T-helper 1 cell treated with Interleukin-12 subunit alpha and Interleukin-12 subunit beta and Interleukin-4 antibody, amounts not matched to agents 30 μg/mL and 1 μg/mL, for 36 hours (primary cell): ENCODE measurements at regions not wholly inside any gene's neighbourhood (a gene's known extent, or its start where the extent isn't known, plus 50 kb on each side); places are given as distances from the start of the nearest gene placed in this dataset.
"Not testable (repeated sequence)": the region's sequence is repeated elsewhere in the genome, so short reads cannot be mapped to it uniquely, and the experiment has no call there.

Source experiments
- H3K27ac Mint-ChIP-seq: one replicate; pipeline ENCODE4 v1.8.0; 2021; ENCODE audit warnings: mild to moderate bottlenecking, mixed read lengths
- H3K27me3 Mint-ChIP-seq: one replicate; pipeline ENCODE4 v1.8.0; 2021; ENCODE audit warnings: low read depth, mixed read lengths
- H3K36me3 Mint-ChIP-seq: one replicate; pipeline ENCODE4 v1.8.0; 2021; ENCODE audit warnings: low read depth, mixed read lengths
- H3K4me1 Mint-ChIP-seq: one replicate; pipeline ENCODE4 v1.8.0; 2021; ENCODE audit warnings: low read depth, mixed read lengths
- H3K4me3 Mint-ChIP-seq: one replicate; pipeline ENCODE4 v1.8.0; 2021; ENCODE audit warnings: mild to moderate bottlenecking, moderate library complexity, mixed read lengths
- H3K9me3 Mint-ChIP-seq: one replicate; pipeline ENCODE4 v1.8.0; 2021; ENCODE audit warnings: mixed read lengths

DNA sequence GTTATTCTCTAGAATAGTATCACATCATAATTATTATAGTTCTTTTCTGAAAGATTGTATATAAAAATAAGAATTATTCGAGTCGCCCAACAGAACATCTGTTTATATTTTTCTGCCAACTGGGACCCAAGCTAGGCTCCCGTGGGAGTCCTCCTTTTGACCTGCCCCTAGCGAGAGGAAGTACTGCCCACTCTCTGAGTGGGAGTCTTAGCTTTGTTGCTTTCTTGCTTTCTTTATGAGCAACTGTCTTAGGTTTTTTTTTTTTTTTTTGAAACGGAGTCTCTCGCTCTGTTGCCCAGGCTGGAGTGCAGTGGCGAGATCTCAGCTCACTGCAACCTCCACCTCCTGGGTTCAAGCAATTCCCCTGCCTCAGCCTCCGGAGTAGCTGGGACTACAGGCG lies 202.0 kb upstream of the ZNF184 start:
- H3K27me3 Mint-ChIP-seq: peaks cover 76% of the 10 kb centered on the region
- H3K9me3 Mint-ChIP-seq: peaks cover 10% of the 10 kb centered on the region
- H3K4me1 Mint-ChIP-seq: peaks cover 30% of the 10 kb centered on the region
- H3K36me3 Mint-ChIP-seq: peaks cover 3% of the 10 kb centered on the region
- no peak overlapping the region for H3K4me3 Mint-ChIP-seq
- no peak overlapping the region for H3K27ac Mint-ChIP-seq

DNA sequence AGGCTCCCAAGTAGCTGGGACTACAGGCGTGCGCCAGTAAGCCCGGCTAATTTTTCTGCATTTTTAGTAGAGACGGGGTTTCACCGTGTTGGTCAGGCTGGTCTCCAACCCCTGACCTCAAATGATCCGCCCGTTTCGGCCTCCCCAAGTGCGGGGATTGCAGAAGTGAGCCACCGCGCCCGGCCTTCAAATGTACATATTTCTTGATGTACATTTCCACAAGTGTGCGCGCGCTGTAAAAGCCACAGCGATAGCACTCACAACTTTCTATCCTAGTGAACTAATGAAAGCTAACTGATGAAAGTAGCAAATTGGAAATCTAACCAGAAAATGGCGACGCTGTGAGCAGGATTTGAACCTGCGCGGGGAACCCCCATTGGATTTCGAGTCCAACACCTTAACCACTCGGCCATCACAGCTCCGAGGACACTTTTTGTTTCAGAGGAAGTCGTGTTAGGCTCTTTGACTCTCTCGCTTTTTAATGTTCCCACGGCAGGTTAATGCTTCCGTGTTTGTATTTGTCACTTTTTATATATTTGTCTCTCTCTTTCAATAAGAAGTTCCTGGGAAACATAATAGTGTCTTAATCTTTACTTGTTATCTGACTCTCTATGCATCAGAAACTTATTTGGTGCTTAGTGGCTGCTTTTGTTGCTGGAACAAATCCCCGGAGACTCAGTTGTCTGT lies 199.4 kb upstream of the ZNF184 start:
- peaks cover 5% of the 10 kb centered on the region for H3K36me3 Mint-ChIP-seq
- peaks cover 43% of the 10 kb centered on the region for H3K4me1 Mint-ChIP-seq
- H3K9me3 Mint-ChIP-seq: peaks cover 10% of the 10 kb centered on the region

DNA sequence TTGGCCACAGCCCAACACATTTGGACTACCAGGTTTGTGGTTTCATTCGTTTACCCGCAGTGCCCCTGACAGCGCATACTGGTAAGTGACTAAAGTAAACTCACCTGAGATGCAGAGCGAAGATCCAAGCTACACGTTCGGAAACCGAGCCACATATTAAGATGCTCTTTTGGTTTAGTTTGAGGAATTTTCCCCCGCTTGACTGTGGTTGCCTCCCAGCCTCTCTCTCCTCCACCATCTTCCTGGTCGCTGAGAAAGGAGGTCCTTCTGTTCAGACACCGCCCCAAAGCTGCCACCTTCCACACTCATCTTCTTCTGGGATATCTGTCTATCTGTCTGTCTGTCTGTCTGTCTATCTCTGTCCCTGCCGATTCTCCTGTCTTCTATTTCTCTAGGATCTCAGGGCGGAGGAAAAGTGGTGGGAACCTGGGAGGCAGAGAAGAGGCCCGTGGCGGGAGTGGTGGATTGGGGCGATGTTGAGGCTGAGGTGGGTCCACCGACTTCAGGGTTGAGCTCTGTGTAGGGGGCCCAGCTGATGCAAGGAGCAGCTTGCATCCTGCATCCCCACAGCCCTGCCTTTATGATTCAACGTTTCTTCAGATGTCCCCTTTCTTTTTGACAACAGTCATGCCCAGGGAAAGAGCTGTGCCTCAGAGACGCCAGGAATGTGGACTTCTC lies 196.9 kb upstream of the ZNF184 start:
- Mint-ChIP-seq H3K4me1 (peaks cover 49% of the 10 kb centered on the region), H3K9me3 (peaks cover 10% of the 10 kb centered on the region), H3K27ac (peak overlapping the region; percentile 73), H3K4me3 (peak overlapping the region; percentile 72), H3K36me3 (peaks cover 8% of the 10 kb centered on the region), H3K27me3 (peaks cover 79% of the 10 kb centered on the region)

More for the DNA sequence above, 199.4 kb upstream of the ZNF184 start:
- H3K4me3 Mint-ChIP-seq: peak overlapping the region; percentile 64
- peak overlapping the region; percentile 60 for H3K27ac Mint-ChIP-seq
- peaks cover 77% of the 10 kb centered on the region for H3K27me3 Mint-ChIP-seq

DNA sequence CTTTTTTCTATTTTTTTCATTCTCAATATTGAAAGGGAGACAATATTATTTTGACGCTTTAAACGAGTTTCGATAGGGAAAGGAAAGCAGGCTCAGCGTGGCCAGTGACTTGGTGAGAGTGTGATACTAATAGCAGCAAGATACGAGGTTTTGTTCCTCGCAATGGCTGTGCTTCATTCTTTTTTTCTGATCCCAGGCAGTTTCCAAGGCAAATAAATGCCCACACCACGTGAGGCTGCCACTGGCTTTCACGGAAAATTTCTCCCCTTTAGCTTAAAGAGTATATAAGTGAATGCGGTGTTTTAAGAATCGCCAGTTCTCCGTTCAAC lies 196.4 kb upstream of the ZNF184 start:
- H3K27ac Mint-ChIP-seq: peak overlapping the region; percentile 73
- H3K4me3 Mint-ChIP-seq: peak overlapping the region; percentile 72
- peaks cover 10% of the 10 kb centered on the region for H3K9me3 Mint-ChIP-seq
- peaks cover 49% of the 10 kb centered on the region for H3K4me1 Mint-ChIP-seq
- H3K27me3 Mint-ChIP-seq: peaks cover 76% of the 10 kb centered on the region
- peaks cover 8% of the 10 kb centered on the region for H3K36me3 Mint-ChIP-seq

DNA sequence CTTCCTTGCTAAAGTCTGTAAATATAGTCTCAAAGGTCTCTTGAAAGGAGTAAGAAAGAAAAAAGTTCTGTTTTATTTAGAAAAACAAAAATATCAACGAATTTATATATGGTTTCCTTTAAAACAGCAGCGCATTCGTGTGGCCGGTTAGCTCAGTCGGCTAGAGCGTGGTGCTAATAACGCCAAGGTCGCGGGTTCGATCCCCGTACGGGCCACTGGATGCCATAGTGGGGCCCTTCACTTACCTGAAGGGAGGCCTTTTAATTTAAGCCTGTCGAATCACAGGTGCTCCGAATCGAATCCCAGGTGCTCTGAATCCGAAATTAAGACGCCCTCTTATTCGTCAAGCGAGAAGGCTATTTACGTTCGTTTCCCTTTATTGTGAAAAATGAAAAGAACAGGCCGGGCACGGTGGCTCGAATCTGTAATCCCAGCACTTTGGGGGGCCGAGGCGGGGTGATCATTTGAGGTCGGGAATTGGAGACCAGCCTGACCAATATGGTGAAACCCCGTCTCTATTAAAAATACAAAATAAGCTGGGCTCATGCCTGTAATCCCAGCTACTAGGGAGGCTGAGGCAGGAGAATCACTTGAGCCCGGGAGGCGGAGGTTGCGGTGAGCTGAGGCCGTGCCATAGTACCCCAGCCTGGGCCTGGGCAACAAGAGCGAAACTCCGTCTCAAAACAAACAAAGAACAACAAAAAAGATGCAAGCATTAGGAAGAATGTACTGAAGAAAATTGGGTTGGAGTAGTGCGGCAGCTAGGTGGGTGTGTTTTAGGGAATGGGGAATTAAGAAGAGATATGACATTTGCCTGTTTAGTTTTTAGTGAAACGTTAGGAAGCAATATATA lies 195.8 kb upstream of the ZNF184 start:
- H3K36me3 Mint-ChIP-seq: peaks cover 8% of the 10 kb centered on the region
- H3K9me3 Mint-ChIP-seq: peaks cover 10% of the 10 kb centered on the region
- H3K4me1 Mint-ChIP-seq: peaks cover 49% of the 10 kb centered on the region
- H3K4me3 Mint-ChIP-seq: peak overlapping the region; percentile 72
- H3K27me3 Mint-ChIP-seq: peaks cover 72% of the 10 kb centered on the region
- H3K27ac Mint-ChIP-seq: peak overlapping the region; percentile 73

DNA sequence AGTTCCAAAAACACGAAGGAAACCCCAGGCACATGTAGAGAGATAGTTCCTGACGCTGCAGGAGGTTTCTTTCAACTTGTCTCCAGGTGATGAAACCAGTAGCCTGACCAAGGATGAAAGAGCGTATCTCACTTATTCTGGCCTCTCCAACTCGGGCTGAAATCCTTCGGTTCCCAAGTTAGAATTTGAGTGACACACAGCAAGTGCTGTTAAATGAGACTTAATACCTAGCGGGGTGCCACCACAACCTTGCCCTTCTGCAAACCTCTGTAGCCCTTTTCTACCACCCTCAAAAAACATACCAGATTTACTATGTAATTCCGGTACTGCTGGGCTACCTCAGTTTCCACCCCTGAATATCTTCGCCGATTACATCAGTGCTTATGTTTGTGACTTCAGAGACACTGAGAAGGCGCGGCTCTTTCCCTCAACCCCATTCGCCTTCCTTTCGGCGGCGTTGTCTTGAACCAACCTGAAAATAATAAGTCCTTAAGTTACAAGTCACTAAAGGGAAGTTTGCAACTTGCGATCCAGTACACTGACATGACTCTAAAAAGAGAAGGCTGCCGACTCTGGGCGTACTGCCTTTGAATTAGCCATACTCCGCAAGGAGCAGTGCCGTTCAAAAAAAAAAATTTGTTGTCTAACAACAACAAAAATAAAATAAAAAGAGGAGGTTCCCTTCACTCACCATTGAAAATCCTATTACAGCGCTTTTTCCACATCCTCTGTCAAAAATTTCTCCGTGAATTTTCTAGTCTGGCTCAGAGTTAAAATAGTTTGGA lies 194.9 kb upstream of the ZNF184 start:
- Mint-ChIP-seq H3K27me3 (peaks cover 69% of the 10 kb centered on the region), H3K4me1 (peaks cover 46% of the 10 kb centered on the region), H3K9me3 (peaks cover 5% of the 10 kb centered on the region), H3K36me3 (peaks cover 5% of the 10 kb centered on the region), H3K4me3 (peak overlapping the region; percentile 65), H3K27ac (peak overlapping the region; percentile 52)

DNA sequence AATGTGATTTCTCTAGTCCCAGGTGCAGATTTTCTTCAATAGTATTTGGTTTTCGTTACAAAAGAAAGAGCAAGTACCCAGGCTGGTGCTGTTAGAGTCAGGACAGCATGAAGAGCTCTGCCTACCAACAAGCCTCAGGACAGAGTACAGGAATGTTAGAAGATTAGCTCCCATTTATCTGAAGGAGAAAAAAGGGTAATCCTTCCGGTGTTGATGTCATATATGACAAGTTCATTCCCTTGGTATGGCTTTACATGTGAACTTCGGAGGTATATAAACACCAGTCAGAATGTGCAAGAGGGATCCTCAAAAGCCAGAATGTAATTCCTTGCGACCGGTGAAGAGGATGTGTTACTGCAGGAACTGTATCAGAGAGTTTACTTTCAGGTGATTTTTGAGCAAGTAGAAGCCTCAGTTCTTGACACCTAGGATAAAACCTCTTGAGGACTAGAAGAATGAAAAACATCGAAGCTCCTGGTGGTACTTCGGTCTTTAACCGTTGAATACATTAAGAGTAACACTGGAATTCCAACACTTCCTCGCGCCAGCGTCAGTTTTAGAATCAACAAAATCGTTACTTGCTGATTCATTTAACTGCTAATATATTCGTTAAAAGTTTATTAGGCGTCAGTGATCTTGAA lies 194.2 kb upstream of the ZNF184 start:
- peaks cover 5% of the 10 kb centered on the region for H3K36me3 Mint-ChIP-seq
- peak overlapping the region; percentile 15 for H3K27ac Mint-ChIP-seq
- peak overlapping the region; percentile 37 for H3K4me3 Mint-ChIP-seq

DNA sequence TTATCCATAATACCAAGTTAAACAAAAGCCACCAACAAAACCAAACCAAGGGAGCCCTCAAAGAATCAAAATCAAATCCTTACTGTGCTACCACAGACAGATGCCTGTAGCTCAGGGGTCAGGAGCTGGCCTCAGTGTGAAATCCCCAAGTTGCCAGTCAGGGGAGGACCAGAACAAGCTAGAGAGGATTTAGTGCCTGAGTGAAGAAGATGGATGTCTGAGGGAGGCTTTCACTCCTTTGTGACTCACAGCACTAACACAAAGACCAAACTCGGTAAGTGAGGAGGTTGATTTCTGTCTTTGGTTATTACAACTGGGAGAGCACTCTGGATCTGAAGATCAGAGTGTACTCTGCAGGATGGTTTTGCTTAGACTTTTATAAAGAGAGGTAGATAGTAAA lies 189.9 kb upstream of the ZNF184 start:
- no peak overlapping the region for H3K4me3 Mint-ChIP-seq
- no peak overlapping the region for H3K27ac Mint-ChIP-seq
- peaks cover 27% of the 10 kb centered on the region for H3K27me3 Mint-ChIP-seq
- peaks cover 11% of the 10 kb centered on the region for H3K4me1 Mint-ChIP-seq
- H3K9me3 Mint-ChIP-seq: no peaks in the 10 kb centered on the region
- peaks cover 3% of the 10 kb centered on the region for H3K36me3 Mint-ChIP-seq

More for the DNA sequence above, 194.2 kb upstream of the ZNF184 start:
- H3K9me3 Mint-ChIP-seq: no peaks in the 10 kb centered on the region
- H3K4me1 Mint-ChIP-seq: peaks cover 38% of the 10 kb centered on the region
- peaks cover 64% of the 10 kb centered on the region for H3K27me3 Mint-ChIP-seq

DNA sequence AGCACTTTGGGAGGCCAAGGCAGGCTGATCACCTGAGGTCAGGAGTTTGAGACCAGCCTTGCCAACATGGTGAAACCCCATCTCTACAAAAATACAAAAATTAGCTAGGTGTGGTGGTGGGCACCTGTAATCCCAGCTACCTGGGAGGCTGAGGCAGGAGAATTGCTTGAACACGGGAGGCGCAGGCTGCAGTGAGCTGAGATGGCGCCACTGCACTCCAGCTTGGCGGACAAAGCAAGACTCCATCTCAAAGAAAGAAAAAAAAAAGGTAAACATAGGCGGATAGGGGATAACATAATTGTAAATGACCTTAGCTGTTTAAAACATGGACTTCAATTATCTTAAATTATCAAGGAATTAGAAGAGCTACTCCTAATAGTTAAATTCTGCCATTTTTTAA lies 189.3 kb upstream of the ZNF184 start:
- H3K27ac Mint-ChIP-seq, H3K4me3 Mint-ChIP-seq, H3K4me1 Mint-ChIP-seq, H3K36me3 Mint-ChIP-seq, H3K9me3 Mint-ChIP-seq: not testable (repeated sequence)
- peaks cover 22% of the 10 kb centered on the region for H3K27me3 Mint-ChIP-seq

DNA sequence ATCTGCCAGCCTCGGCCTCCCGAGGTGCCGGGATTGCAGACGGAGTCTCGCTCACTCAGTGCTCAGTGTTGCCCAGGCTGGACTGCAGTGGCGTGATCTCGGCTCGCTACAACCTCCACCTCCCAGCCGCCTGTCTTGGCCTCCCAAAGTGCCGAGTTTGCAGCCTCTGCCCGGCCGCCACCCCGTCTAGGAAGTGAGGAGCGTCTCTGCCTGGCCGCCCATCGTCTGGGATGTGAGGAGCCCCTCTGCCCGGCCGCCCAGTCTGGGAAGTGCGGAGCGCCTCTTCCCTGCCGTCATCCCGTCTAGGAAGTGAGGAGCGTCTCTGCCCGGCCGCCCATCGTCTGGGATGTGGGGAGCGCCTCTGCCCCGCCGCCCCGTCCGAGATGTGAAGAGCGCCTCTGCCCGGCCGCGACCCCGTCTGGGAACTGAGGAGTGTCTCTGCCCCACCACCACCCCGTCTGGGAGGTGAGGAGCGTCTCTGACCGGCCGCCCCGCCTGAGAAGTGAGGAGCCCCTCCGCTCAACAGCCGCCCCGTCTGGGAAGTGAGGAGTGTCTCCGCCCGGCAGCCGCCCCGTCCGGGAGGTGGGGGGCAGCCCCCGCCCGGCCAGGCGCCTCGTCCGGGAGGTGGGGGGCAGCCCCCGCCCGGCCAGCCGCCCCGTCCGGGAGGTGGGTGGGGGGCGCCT lies 180.4 kb upstream of the ZNF184 start:
- not testable (repeated sequence) for H3K36me3 Mint-ChIP-seq, H3K4me3 Mint-ChIP-seq, H3K9me3 Mint-ChIP-seq, H3K4me1 Mint-ChIP-seq, H3K27ac Mint-ChIP-seq
- peaks cover 38% of the 10 kb centered on the region for H3K27me3 Mint-ChIP-seq

DNA sequence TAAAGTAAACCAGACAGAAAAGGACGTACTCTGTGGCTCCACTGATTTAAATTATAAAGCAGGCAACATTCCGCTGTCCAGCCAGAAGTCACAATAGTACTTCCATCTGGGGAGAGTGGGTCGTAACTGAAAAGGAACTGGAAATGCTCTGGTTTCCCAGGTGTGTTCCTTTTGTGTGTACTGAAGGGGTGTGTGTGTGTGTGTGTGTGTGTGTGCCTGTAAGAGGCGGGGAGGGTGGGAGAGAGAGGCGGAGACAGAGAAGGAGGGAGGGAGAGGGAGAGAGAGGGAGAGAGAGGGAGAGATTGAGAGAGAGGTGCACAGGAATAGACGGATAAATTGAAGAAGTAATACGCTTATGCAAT lies 178.4 kb upstream of the ZNF184 start:
- H3K36me3 Mint-ChIP-seq: no peaks in the 10 kb centered on the region
- H3K27me3 Mint-ChIP-seq: peaks cover 39% of the 10 kb centered on the region
- peaks cover 5% of the 10 kb centered on the region for H3K9me3 Mint-ChIP-seq
- no peak overlapping the region for H3K27ac Mint-ChIP-seq
- no peak overlapping the region for H3K4me3 Mint-ChIP-seq
- H3K4me1 Mint-ChIP-seq: peaks cover 3% of the 10 kb centered on the region

DNA sequence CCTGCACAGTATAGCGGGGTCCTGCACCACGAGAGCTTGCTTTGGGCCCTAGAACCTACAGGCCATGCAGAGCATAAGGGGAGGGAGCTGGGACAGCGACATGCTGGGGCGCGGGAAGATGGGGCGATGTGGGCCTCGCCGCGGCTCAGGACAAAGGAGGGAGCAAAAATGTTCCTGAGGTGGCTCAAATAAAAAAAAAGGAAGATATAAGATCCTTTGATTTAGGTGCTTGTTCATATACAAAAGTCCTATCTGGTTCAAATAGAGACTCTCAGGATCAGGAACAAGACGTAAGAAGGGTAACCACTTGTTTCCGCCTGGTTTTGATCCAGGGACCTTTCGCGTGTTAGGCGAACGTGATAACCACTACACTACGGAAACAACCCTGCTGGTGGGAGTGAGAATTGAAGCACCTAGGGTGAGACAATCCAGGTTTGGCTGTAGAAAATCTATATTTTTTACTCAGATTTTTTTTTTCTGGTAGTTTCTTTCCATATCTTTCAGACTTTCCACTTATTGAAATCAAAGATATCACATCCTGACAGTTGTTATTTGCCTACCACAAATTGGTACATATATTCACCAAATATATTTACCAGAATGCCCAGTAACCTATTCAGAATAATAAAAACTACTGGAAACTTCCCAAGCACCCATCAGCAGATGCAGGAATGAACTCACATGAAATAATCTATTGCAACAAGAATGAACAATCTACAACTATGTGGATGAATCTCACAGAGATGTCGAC lies 177.9 kb upstream of the ZNF184 start:
- Mint-ChIP-seq H3K27me3 (peaks cover 39% of the 10 kb centered on the region), H3K36me3 (no peaks in the 10 kb centered on the region), H3K4me3 (no peak overlapping the region), H3K4me1 (peaks cover 3% of the 10 kb centered on the region), H3K9me3 (peaks cover 5% of the 10 kb centered on the region), H3K27ac (no peak overlapping the region)

DNA sequence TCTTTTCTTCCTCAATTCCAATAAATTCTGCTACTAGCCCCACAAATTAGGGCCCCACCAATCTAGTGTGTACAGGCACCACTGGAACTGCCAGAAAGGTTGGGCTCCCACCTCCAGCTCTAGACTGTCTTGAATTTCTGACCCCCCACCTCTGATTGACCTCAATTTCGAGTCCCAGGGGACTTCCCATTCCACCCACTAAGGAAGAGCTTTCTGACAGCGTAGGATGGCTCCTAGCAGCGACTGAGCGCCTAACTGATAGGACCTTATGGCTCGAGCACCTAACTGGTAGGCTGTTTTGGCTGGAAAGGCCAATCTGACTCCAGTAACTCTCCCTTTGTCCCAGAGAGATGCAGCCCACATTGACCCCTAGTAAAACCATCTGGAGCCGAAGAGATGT lies 171.6 kb upstream of the ZNF184 start:
- Mint-ChIP-seq H3K4me1 (no peaks in the 10 kb centered on the region), H3K9me3 (no peaks in the 10 kb centered on the region), H3K4me3 (no peak overlapping the region), H3K27ac (no peak overlapping the region), H3K27me3 (peaks cover 18% of the 10 kb centered on the region), H3K36me3 (no peaks in the 10 kb centered on the region)
